OCI-LY7 (cell line): ENCODE measurements at regions not wholly inside any gene's neighbourhood (a gene's known extent, or its start where the extent isn't known, plus 50 kb on each side); places are given as distances from the start of the nearest gene placed in this dataset.

Source experiments
- BruUV-seq: library from RNA; stranded (reverse); fragments of 400-500 nt; replicated peaks from 2 replicates; lab custom pipeline; 2021; lab: Mats Ljungman, UMichigan
- CTCF ChIA-PET: fragments of 300-600 bp; sonication (Branson Sonifier 250); formaldehyde crosslinking; loops from one replicate; lab custom pipeline; 2022; ENCODE audit warnings: antibody characterized with exemption; ENCODE audit not compliant: unreplicated experiment; lab: Charles Lee
- POLR2A ChIA-PET: fragments of 300-600 bp; sonication (Branson Sonifier 250); formaldehyde crosslinking; loops from one replicate; lab custom pipeline; 2022; ENCODE audit warnings: antibody characterized with exemption; lab: Charles Lee
- DNase-seq: peaks from one replicate; pipeline ENCODE4 v3.0.0-alpha.2; 2015; ENCODE audit warnings: low spot score
- H2AFZ ChIP-seq: fragments of 200-600 bp; sonication (generic), shearing (Covaris generic); 2 replicates; pipeline ENCODE4 v1.6.1; 2014; ENCODE audit warnings: mild to moderate bottlenecking, antibody characterized with exemption, low read length, moderate library complexity
- H3K27ac ChIP-seq: fragments of 200-600 bp; sonication (generic); 2 replicates; pipeline ENCODE4 v1.5.1; 2014; ENCODE audit warnings: mixed run types, low read depth, mild to moderate bottlenecking, moderate library complexity, low read length, inconsistent platforms; ENCODE audit not compliant: poor library complexity, severe bottlenecking
- H3K36me3 ChIP-seq: fragments of 200-600 bp; sonication (generic); 2 replicates; pipeline ENCODE4 v1.6.1; 2014; ENCODE audit warnings: mild to moderate bottlenecking, antibody characterized with exemption, low read length, moderate library complexity, mixed read lengths; ENCODE audit not compliant: insufficient read depth
- H3K4me1 ChIP-seq: fragments of 200-600 bp; sonication (generic); 2 replicates; pipeline ENCODE4 v1.5.1; 2014; ENCODE audit warnings: mild to moderate bottlenecking, low read length; ENCODE audit not compliant: insufficient read depth, poor library complexity, severe bottlenecking
- H3K4me2 ChIP-seq: fragments of 200-600 bp; sonication (generic); 2 replicates; pipeline ENCODE4 v1.6.1; 2014; ENCODE audit warnings: mild to moderate bottlenecking, low read length
- H3K4me3 ChIP-seq: fragments of 200-600 bp; sonication (generic); 2 replicates; pipeline ENCODE4 v1.5.1; 2014; ENCODE audit warnings: mild to moderate bottlenecking, low read depth, low read length; ENCODE audit not compliant: poor library complexity, severe bottlenecking
- H3K79me2 ChIP-seq: fragments of 200-600 bp; sonication (generic); 2 replicates; pipeline ENCODE4 v1.6.1; 2016; ENCODE audit warnings: low read depth, mild to moderate bottlenecking, low read length, moderate library complexity, mixed read lengths; ENCODE audit not compliant: insufficient read depth
- H3K9me2 ChIP-seq: fragments of 200-600 bp; sonication (generic); 2 replicates; pipeline ENCODE4 v1.6.1; 2016; ENCODE audit warnings: mild to moderate bottlenecking, low read length, mixed read lengths; ENCODE audit not compliant: insufficient read depth
- H3K9me3 ChIP-seq: fragments of 200-600 bp; sonication (generic); 2 replicates; pipeline ENCODE4 v1.6.1; 2014; ENCODE audit warnings: mild to moderate bottlenecking, mixed run types, low read length, mixed read lengths
- H4K20me1 ChIP-seq: fragments of 200-600 bp; sonication (generic); 2 replicates; pipeline ENCODE4 v1.6.1; 2014; ENCODE audit warnings: mild to moderate bottlenecking, antibody characterized with exemption, low read length, moderate library complexity, mixed read lengths; ENCODE audit not compliant: insufficient read depth
- EZH2phosphoT487 ChIP-seq: fragments of 200-600 bp; sonication (generic); IDR thresholded peaks from 2 replicates; pipeline ENCODE4 v1.6.1; 2018; ENCODE audit warnings: low read depth, borderline replicate concordance, mild to moderate bottlenecking, mixed run types, antibody characterized with exemption, low read length, moderate library complexity, mixed read lengths
- intact Hi-C: fragments of 100-400 bp; cut with micrococcal nuclease; formaldehyde crosslinking; loops from one replicate; pipeline ENCODE4 v1.10.0; 2022; ENCODE audit not compliant: unreplicated experiment
- TF ChIP-seq, protein P1 (sequence below): fragments of 200-600 bp; sonication (generic); conservative IDR thresholded peaks from 2 replicates; pipeline ENCODE4 v1.5.1; 2014; ENCODE audit warnings: mild to moderate bottlenecking, antibody characterized with exemption, low read length, moderate library complexity, mixed read lengths

DNA sequence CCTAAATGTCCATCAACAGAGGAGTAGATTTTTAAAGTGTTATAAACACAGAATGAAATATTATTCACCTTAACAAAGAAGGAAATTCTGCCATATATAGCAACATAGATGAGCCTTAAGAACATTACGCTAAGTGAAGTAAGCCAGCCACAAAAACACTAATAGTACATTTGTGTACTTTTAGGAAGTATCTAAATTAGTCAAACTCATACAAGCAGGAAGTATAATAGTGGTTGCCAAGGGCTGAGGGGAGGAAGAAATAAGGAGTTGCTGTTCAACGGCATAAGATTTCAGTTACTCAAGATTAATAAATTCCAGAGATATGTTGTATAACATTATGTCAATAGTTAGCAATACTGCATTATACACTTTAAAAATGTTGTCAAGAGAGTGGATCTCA, 181.7 kb upstream of the ZC3H12C start:
- no peak for DNase-seq
- Histone ChIP-seq H4K20me1 (no peaks in the 10 kb centered on the region), H2AFZ (no peak overlapping the region), H3K9me2 (no peaks in the 10 kb centered on the region; the same call in 1 of the 2 replicates), H3K36me3 (no peaks in the 10 kb centered on the region), H3K79me2 (no peaks in the 10 kb centered on the region), H3K27ac (no peak overlapping the region), H3K4me1 (no peaks in the 10 kb centered on the region), H3K4me3 (no peak overlapping the region), H3K9me3 (no peaks in the 10 kb centered on the region), H3K4me2 (no peak overlapping the region)
- POLR2A ChIA-PET = no interaction called here
- TF ChIP-seq, protein P1, sequence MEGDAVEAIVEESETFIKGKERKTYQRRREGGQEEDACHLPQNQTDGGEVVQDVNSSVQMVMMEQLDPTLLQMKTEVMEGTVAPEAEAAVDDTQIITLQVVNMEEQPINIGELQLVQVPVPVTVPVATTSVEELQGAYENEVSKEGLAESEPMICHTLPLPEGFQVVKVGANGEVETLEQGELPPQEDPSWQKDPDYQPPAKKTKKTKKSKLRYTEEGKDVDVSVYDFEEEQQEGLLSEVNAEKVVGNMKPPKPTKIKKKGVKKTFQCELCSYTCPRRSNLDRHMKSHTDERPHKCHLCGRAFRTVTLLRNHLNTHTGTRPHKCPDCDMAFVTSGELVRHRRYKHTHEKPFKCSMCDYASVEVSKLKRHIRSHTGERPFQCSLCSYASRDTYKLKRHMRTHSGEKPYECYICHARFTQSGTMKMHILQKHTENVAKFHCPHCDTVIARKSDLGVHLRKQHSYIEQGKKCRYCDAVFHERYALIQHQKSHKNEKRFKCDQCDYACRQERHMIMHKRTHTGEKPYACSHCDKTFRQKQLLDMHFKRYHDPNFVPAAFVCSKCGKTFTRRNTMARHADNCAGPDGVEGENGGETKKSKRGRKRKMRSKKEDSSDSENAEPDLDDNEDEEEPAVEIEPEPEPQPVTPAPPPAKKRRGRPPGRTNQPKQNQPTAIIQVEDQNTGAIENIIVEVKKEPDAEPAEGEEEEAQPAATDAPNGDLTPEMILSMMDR = no peak
- no peak for TF ChIP-seq EZH2phosphoT487
- no TSS peak for BruUV-seq
- CTCF ChIA-PET = no interaction called here
- intact Hi-C loops = no loop called here

DNA sequence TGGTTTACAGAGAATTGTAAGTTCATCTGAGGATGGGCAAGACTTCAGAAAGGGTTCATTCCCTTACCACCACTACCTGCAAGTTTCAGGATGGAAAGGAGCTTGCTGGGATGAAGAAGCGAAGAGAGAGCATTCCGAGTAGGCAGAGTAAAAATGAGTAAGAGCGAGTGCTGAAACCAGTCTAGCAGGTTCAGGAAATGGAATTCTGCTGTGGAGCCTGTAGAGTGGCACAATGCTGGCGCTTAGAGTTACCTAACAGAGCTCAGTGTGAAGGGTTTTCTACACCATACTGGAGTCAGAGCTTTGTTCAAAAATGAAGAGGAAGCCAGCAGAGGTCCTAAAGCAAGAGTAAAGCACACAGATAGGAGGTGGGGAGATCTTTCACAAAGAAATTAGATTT, 179.2 kb upstream of the ZC3H12C start:
- Histone ChIP-seq H4K20me1 (no peaks in the 10 kb centered on the region), H3K27ac (no peak overlapping the region), H3K9me2 (no peaks in the 10 kb centered on the region; the same call in 1 of the 2 replicates), H3K4me2 (no peak overlapping the region), H3K9me3 (no peaks in the 10 kb centered on the region), H3K79me2 (no peaks in the 10 kb centered on the region), H3K4me3 (no peak overlapping the region), H2AFZ (no peak overlapping the region), H3K36me3 (no peaks in the 10 kb centered on the region), H3K4me1 (no peaks in the 10 kb centered on the region)
- CTCF ChIA-PET = no interaction called here
- intact Hi-C loops = no loop called here
- no peak for DNase-seq
- BruUV-seq = no TSS peak
- POLR2A ChIA-PET = interaction anchor here (0.7 kb wide), 1 partner anchor 90 kb away, joined by 3 read pairs; no protein-coding TSS in a partner anchor
- TF ChIP-seq EZH2phosphoT487 = no peak
- TF ChIP-seq, protein P1 = no peak

DNA sequence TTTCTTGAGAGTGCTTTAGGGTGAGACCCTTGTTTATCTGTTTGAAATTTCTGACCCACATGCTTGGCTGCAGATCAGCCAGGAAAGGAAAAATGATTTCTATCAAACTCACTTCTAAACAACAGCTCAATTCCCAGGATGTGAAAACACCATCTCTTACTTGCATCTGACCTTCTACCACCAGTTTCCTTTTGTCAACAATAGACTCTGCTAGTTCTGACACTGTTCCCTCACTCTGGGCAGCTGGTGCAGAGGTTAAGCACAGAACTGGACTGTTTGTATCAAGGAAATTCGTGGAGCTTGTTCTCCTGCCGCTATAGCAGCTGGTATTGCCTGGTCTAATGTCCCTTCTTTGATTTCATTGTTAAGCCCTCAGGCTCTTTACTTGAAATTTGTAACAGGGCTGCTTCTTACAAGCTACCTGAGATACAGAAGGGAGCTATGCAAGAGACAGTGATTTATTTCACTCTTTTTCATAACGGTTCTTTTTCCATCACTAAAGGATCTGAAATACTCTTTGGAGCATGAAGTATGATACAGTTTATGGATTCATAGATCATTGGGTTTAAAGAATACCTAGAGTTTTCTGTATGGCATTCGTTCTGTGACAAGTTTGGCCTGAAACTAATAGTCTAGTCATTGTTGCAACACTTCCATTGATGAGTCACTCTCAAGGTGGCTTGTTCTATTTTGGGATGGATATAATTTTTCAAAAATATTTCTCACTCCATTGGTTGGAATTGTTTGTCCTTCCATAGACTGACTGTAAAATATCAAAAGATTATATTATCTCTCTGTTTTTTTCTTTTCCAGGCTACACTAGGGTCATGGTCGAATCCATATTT, 178.2 kb upstream of the ZC3H12C start:
- H3K27ac ChIP-seq = no peak overlapping the region
- H3K79me2 ChIP-seq = no peaks in the 10 kb centered on the region
- H4K20me1 ChIP-seq = no peaks in the 10 kb centered on the region
- no peaks in the 10 kb centered on the region for H3K4me1 ChIP-seq
- no TSS peak for BruUV-seq
- H3K4me2 ChIP-seq = no peak overlapping the region
- H3K4me3 ChIP-seq = no peak overlapping the region
- H3K9me2 ChIP-seq = no peaks in the 10 kb centered on the region; the same call in 1 of the 2 replicates
- TF ChIP-seq EZH2phosphoT487 = no peak
- TF ChIP-seq, protein P1 = no peak
- DNase-seq = no peak
- no peaks in the 10 kb centered on the region for H3K36me3 ChIP-seq
- no peaks in the 10 kb centered on the region for H3K9me3 ChIP-seq
- no peak overlapping the region for H2AFZ ChIP-seq
- intact Hi-C loops = no loop called here
- POLR2A ChIA-PET = interaction anchor here (0.6 to 0.7 kb wide), 2 partner anchors 91 to 504 kb away, joined by 3 read pairs; no protein-coding TSS in a partner anchor
- CTCF ChIA-PET = no interaction called here
